HEK293T (cell line): ENCODE measurements at regions not wholly inside any gene's neighbourhood (a gene's known extent, or its start where the extent isn't known, plus 50 kb on each side); places are given as distances from the start of the nearest gene placed in this dataset.
"Not testable (repeated sequence)": the region's sequence is repeated elsewhere in the genome, so short reads cannot be mapped to it uniquely, and the experiment has no call there.

Experiments
- CTCF ChIA-PET: fragments of 350-600 bp; formaldehyde crosslinking; extraction: SDS; loops from one replicate; lab custom pipeline; 2021; ENCODE audit warnings: antibody characterized with exemption, inconsistent platforms; lab: Yijun Ruan, JAX
- POLR2A ChIA-PET: fragments of 350-600 bp; formaldehyde crosslinking; extraction: SDS; loops from one replicate; lab custom pipeline; 2020; ENCODE audit warnings: antibody characterized with exemption, inconsistent platforms; lab: Yijun Ruan, JAX
- DNase-seq: peaks from one replicate; pipeline ENCODE4 v3.0.0; 2012; ENCODE audit warnings: mixed read lengths; ENCODE audit errors: extremely low spot score
- ARNT ChIP-seq: fragments of 450-650 bp; IDR thresholded peaks from 2 replicates; pipeline ENCODE4 v1.6.1; 2017; ENCODE audit warnings: mild to moderate bottlenecking
- BHLHE40 ChIP-seq: fragments of 450-650 bp; IDR thresholded peaks from 2 replicates; pipeline ENCODE4 v1.6.1; 2016; ENCODE audit warnings: mild to moderate bottlenecking, moderate library complexity, borderline replicate concordance
- CTBP1 ChIP-seq: fragments of 450-650 bp; IDR thresholded peaks from 2 replicates; pipeline ENCODE4 v1.6.1; 2016; ENCODE audit warnings: borderline replicate concordance
- ELF4 ChIP-seq: fragments of 450-650 bp; IDR thresholded peaks from 2 replicates; pipeline ENCODE4 v1.6.1; 2017; ENCODE audit warnings: antibody characterized with exemption
- FOXA1 ChIP-seq: fragments of 450-650 bp; IDR thresholded peaks from 2 replicates; pipeline ENCODE4 v1.6.1; 2016; ENCODE audit warnings: mild to moderate bottlenecking
- FOXK2 ChIP-seq: fragments of 450-650 bp; IDR thresholded peaks from 2 replicates; pipeline ENCODE4 v1.6.1; 2016; ENCODE audit warnings: mild to moderate bottlenecking
- FOXM1 ChIP-seq: fragments of 450-650 bp; IDR thresholded peaks from 2 replicates; pipeline ENCODE4 v1.6.1; 2017; ENCODE audit warnings: mild to moderate bottlenecking, borderline replicate concordance
- HDGF ChIP-seq: fragments of 450-650 bp; IDR thresholded peaks from 2 replicates; pipeline ENCODE4 v1.6.1; 2017; ENCODE audit warnings: antibody characterized with exemption, borderline replicate concordance
- L3MBTL2 ChIP-seq: fragments of 450-650 bp; conservative IDR thresholded peaks from 2 replicates; pipeline ENCODE4 v1.6.1; 2016; ENCODE audit warnings: mild to moderate bottlenecking
- LEF1 ChIP-seq: fragments of 450-650 bp; IDR thresholded peaks from 2 replicates; pipeline ENCODE4 v1.6.1; 2017; ENCODE audit warnings: mild to moderate bottlenecking, borderline replicate concordance
- NFRKB ChIP-seq: fragments of 450-650 bp; IDR thresholded peaks from 2 replicates; pipeline ENCODE4 v1.6.1; 2016; ENCODE audit warnings: mild to moderate bottlenecking, moderate library complexity
- SP1 ChIP-seq: fragments of 450-650 bp; IDR thresholded peaks from 2 replicates; pipeline ENCODE4 v1.6.1; 2017
- SUZ12 ChIP-seq: fragments of 450-650 bp; IDR thresholded peaks from 2 replicates; pipeline ENCODE4 v1.6.1; 2016; ENCODE audit warnings: mild to moderate bottlenecking
- TARDBP ChIP-seq: fragments of 450-650 bp; IDR thresholded peaks from 2 replicates; pipeline ENCODE4 v1.6.1; 2016
- ZNF384 ChIP-seq: fragments of 450-650 bp; IDR thresholded peaks from 2 replicates; pipeline ENCODE4 v1.6.1; 2016
- TF ChIP-seq, protein P1 (sequence below): fragments of 450-650 bp; IDR thresholded peaks from 2 replicates; pipeline ENCODE4 v1.6.1; 2016

DNA sequence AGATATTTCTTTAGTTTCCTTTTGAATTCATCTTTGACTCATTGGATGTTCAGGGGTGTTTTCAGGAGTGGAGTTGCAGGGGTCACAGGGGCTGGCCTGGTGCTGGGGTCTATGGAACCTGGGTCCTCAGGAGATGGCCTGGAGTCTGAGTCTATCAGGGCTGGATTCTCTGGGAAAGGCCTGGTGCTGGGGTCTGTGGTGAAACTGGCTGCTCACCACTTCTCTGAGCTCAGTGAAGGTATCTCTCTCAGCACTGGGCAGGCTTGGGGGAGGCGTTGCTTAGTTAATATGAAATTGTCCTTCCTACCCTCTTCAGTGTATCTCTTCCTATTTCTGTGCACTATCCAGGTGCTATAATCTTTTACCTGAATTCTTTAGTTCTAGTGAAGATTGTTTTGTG, 83.1 kb upstream of the SLC24A3 start:
- ChIA-PET POLR2A (no interaction called here), CTCF (no interaction called here)
- no peak for DNase-seq
- TF ChIP-seq LEF1, result no peak
- no peak for TF ChIP-seq ARNT
- no peak for TF ChIP-seq ELF4
- no peak for TF ChIP-seq FOXA1

GRCh38 chr20:19129976-19130612, 82.3 kb upstream of the SLC24A3 start:
- ChIA-PET CTCF (no interaction called here), POLR2A (no interaction called here)
- TF ChIP-seq ARNT (no peak), FOXM1 (no peak), BHLHE40 (no peak), FOXA1 (no peak), L3MBTL2 (no peak), NFRKB (no peak), TARDBP (no peak), FOXK2 (no peak), HDGF (no peak), SUZ12 (no peak), ELF4 (no peak), CTBP1 (no peak), LEF1 (no peak), ZNF384 (no peak), SP1 (no peak)
- TF ChIP-seq, protein P1, sequence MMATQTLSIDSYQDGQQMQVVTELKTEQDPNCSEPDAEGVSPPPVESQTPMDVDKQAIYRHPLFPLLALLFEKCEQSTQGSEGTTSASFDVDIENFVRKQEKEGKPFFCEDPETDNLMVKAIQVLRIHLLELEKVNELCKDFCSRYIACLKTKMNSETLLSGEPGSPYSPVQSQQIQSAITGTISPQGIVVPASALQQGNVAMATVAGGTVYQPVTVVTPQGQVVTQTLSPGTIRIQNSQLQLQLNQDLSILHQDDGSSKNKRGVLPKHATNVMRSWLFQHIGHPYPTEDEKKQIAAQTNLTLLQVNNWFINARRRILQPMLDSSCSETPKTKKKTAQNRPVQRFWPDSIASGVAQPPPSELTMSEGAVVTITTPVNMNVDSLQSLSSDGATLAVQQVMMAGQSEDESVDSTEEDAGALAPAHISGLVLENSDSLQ, result no peak
- no peak for DNase-seq

DNA sequence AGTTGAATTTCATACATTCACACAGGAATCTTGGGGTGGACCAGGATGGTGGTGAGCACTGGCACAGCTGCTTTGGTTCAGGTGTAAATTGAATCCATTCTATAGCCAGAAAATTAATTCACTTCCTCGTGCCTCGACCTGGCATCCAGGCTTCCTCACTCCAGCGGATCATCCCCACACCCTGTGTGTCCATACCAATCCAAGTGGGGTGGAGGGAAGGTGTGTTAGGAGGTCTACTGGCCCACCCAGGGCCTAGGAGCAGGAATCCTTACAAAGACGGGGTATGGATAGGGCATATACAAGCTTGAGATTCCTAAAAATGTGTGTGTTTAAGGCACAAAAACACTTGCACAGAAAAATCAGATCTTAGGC, 81.8 kb upstream of the SLC24A3 start:
- POLR2A ChIA-PET, result no interaction called here
- TF ChIP-seq ELF4 (no peak), SP1 (no peak), NFRKB (no peak), FOXK2 (no peak), FOXA1 (no peak), SUZ12 (no peak), LEF1 (no peak), TARDBP (no peak)
- DNase-seq, result no peak
- CTCF ChIA-PET, result no interaction called here

DNA sequence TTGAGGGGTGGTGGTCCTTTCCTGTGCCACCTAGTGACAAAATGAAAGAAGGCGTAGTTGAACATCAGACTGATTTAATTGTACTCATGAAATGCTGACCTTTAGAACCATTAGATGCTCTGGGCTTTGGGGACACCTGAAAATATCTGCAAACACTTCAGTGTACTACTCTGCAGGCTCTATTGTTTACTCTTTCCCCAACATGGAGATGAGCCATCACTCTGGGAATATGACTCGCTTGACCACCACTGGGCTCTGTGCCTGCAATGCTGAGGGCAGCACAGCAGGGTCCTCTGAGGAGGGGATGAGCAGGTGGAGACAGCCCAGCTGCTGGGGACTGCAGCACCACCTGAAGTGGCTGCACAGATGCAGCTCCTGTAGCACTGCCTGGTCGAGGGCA, 74.8 kb upstream of the SLC24A3 start:
- DNase-seq, result no peak
- ChIA-PET CTCF (no interaction called here), POLR2A (no interaction called here)
- TF ChIP-seq SP1 (no peak), SUZ12 (no peak), FOXA1 (no peak), L3MBTL2 (no peak), ELF4 (no peak), ARNT (no peak), FOXM1 (no peak)
- TF ChIP-seq, protein P1, result no peak

DNA sequence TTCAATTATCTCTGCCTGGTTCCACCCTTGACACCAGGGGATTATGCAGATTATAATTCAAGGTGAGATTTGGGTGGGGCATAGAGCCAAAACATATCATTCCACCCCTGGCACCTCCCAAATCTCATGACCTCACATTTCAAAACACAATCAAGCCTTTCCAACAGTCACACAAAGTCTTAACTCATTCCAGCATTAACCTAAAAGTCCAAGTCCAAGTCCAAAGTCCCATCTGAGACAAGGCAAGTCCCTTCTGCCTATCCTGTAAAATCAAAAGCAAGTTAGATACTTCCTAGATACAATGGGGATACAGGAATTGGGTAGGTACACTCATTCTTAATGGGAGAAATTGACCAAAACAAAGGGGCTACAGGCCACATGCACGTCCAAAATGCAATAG, 73.7 kb upstream of the SLC24A3 start:
- ChIA-PET CTCF (no interaction called here), POLR2A (no interaction called here)
- no peak for TF ChIP-seq NFRKB
- no peak for TF ChIP-seq SUZ12
- TF ChIP-seq ARNT, result no peak
- TF ChIP-seq CTBP1, result no peak
- TF ChIP-seq HDGF, result no peak
- TF ChIP-seq SP1, result no peak
- TF ChIP-seq FOXA1, result no peak
- TF ChIP-seq, protein P1, result no peak
- TF ChIP-seq FOXK2, result no peak
- no peak for TF ChIP-seq LEF1
- no peak for TF ChIP-seq BHLHE40
- TF ChIP-seq FOXM1, result no peak
- no peak for TF ChIP-seq ELF4
- no peak for TF ChIP-seq ZNF384
- no peak for DNase-seq

DNA sequence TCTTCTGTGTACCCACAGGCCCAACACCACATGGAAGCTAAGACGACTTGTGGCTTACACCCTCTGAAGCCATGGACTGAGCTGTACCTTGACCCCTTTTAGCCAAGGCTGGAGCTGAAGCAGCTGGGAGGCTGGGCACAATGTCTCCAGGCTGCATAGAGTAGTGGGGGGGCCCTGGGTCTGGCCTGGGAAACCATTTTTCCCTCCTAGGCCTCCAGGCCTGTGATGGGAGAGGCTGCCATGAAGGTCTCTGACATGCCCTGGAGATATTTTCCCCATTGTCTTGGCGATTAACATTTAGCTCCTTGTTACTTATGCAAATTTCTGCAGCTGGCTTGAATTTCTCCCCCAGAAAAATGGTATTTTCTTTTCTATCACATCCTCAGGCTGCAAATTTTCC, 72.9 kb upstream of the SLC24A3 start:
- CTCF ChIA-PET, POLR2A ChIA-PET, DNase-seq: not testable (repeated sequence)

- CTCF ChIA-PET, result no interaction called here
- no peak for DNase-seq
- POLR2A ChIA-PET, result no interaction called here
- TF ChIP-seq FOXM1 (no peak), NFRKB (no peak), HDGF (no peak), ELF4 (no peak), LEF1 (no peak), ARNT (no peak), ZNF384 (no peak), TARDBP (no peak), FOXK2 (no peak), L3MBTL2 (no peak), SUZ12 (no peak), BHLHE40 (no peak), FOXA1 (no peak)
- TF ChIP-seq, protein P1, result no peak
These were observed 70.4 kb upstream of the SLC24A3 start for GRCh38 chr20:19141998-19142397.
